SU-DHL-6 (cell line): ENCODE measurements at regions not wholly inside any gene's neighbourhood (a gene's known extent, or its start where the extent isn't known, plus 50 kb on each side); places are given as distances from the start of the nearest gene placed in this dataset.

Experiments
- EZH2phosphoT487 ChIP-seq: fragments of 200-600 bp; sonication (generic), shearing (Covaris generic); conservative IDR thresholded peaks from 2 replicates; pipeline ENCODE4 v1.6.1; 2018; ENCODE audit warnings: mild to moderate bottlenecking, antibody characterized with exemption, low read length, moderate library complexity, mixed read lengths
- TF ChIP-seq, protein P1 (sequence below): fragments of 200-600 bp; sonication (generic); IDR thresholded peaks from one replicate; pipeline ENCODE4 v1.5.1; 2017; ENCODE audit warnings: antibody characterized with exemption, mild to moderate bottlenecking, low read length, moderate library complexity; ENCODE audit not compliant: insufficient read depth, poor library complexity, severe bottlenecking

GRCh38 chr18:52150050-52150449 lies 189.9 kb upstream of the DCC start:
- TF ChIP-seq, protein P1, sequence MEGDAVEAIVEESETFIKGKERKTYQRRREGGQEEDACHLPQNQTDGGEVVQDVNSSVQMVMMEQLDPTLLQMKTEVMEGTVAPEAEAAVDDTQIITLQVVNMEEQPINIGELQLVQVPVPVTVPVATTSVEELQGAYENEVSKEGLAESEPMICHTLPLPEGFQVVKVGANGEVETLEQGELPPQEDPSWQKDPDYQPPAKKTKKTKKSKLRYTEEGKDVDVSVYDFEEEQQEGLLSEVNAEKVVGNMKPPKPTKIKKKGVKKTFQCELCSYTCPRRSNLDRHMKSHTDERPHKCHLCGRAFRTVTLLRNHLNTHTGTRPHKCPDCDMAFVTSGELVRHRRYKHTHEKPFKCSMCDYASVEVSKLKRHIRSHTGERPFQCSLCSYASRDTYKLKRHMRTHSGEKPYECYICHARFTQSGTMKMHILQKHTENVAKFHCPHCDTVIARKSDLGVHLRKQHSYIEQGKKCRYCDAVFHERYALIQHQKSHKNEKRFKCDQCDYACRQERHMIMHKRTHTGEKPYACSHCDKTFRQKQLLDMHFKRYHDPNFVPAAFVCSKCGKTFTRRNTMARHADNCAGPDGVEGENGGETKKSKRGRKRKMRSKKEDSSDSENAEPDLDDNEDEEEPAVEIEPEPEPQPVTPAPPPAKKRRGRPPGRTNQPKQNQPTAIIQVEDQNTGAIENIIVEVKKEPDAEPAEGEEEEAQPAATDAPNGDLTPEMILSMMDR: no peak
- TF ChIP-seq EZH2phosphoT487: no peak
